OCI-LY7 (cell line): ENCODE measurements at regions not wholly inside any gene's neighbourhood (a gene's known extent, or its start where the extent isn't known, plus 50 kb on each side); places are given as distances from the start of the nearest gene placed in this dataset.

ENCODE experiments used
- EZH2phosphoT487 ChIP-seq: fragments of 200-600 bp; sonication (generic); IDR thresholded peaks from 2 replicates; pipeline ENCODE4 v1.6.1; 2018; ENCODE audit warnings: low read depth, borderline replicate concordance, mild to moderate bottlenecking, mixed run types, antibody characterized with exemption, low read length, moderate library complexity, mixed read lengths
- TF ChIP-seq, protein P1 (sequence below): fragments of 200-600 bp; sonication (generic); conservative IDR thresholded peaks from 2 replicates; pipeline ENCODE4 v1.5.1; 2014; ENCODE audit warnings: mild to moderate bottlenecking, antibody characterized with exemption, low read length, moderate library complexity, mixed read lengths

DNA sequence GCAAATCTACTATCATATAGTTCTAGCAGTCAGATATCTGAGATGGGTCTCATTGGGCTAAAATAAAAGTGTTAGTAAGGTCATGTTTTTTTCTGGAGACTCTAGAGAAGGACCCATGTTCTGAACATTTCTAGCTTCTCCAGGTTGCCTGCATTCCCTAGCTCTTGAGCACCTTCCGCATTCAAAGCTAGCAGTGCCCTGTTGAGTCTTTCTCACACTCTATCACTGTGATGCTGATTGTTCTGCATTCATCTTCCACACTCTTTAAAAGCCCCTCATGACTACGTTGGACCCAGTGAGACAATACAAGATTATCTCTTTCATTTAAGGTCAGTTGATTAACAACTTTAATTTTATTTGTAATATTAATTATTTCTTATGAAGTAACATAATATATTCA lies 433.3 kb upstream of the CHORDC1 start:
- TF ChIP-seq, protein P1, sequence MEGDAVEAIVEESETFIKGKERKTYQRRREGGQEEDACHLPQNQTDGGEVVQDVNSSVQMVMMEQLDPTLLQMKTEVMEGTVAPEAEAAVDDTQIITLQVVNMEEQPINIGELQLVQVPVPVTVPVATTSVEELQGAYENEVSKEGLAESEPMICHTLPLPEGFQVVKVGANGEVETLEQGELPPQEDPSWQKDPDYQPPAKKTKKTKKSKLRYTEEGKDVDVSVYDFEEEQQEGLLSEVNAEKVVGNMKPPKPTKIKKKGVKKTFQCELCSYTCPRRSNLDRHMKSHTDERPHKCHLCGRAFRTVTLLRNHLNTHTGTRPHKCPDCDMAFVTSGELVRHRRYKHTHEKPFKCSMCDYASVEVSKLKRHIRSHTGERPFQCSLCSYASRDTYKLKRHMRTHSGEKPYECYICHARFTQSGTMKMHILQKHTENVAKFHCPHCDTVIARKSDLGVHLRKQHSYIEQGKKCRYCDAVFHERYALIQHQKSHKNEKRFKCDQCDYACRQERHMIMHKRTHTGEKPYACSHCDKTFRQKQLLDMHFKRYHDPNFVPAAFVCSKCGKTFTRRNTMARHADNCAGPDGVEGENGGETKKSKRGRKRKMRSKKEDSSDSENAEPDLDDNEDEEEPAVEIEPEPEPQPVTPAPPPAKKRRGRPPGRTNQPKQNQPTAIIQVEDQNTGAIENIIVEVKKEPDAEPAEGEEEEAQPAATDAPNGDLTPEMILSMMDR = no peak
- no peak for TF ChIP-seq EZH2phosphoT487
